Endothelial cell of umbilical vein (primary cell): ENCODE measurements at regions not wholly inside any gene's neighbourhood (a gene's known extent, or its start where the extent isn't known, plus 50 kb on each side); places are given as distances from the start of the nearest gene placed in this dataset.

Experiments used
- BruUV-seq: library from RNA; stranded (reverse); fragments of 400-500 nt; replicated peaks from 2 replicates; lab custom pipeline; 2021; lab: Mats Ljungman, UMichigan
- CTCF ChIA-PET: fragments of 300-600, 350-600 bp; sonication (Branson Sonifier 250); formaldehyde crosslinking; loops from one replicate; lab custom pipeline; 2021; ENCODE audit warnings: antibody characterized with exemption, inconsistent platforms; lab: Charles Lee
- POLR2A ChIA-PET: fragments of 300-600, 350-600 bp; sonication (Branson Sonifier 250); formaldehyde crosslinking; loops from one replicate; lab custom pipeline; 2021; ENCODE audit warnings: antibody characterized with exemption, inconsistent platforms; lab: Charles Lee
- DNase-seq: peaks from one replicate; pipeline ENCODE4 v3.0.0-alpha.2; 2011; ENCODE audit warnings: low read depth, low spot score
- FAIRE-seq: peaks from 2 replicates; lab custom pipeline; 2011; peaks lifted over from hg19 to GRCh38; lab: Jason Lieb, UNC
- H2AFZ ChIP-seq: 2 replicates; pipeline ENCODE4 v1.6.0; 2012; ENCODE audit warnings: low read depth, low read length, control low read depth, inconsistent platforms
- H3K27ac ChIP-seq: 2 replicates; pipeline ENCODE4 v1.5.1; 2011; ENCODE audit warnings: low read depth, mild to moderate bottlenecking, control low read depth, low read length, moderate library complexity; ENCODE audit not compliant: insufficient read depth
- H3K27me3 ChIP-seq, 2 experiments: 2 replicates each; pipeline versions ENCODE4 v1.6.0 to v1.6.1; 2011; ENCODE audit warnings: low read length in 2 of 2, mixed read lengths in 1 of 2; ENCODE audit not compliant: control insufficient read depth in 2 of 2, insufficient read depth in 2 of 2
- H3K36me3 ChIP-seq, 2 experiments: 2 replicates in 1 of 2; 3 replicates in 1 of 2; pipeline ENCODE4 v1.5.1; 2011; ENCODE audit warnings: low read length in 2 of 2, mild to moderate bottlenecking in 1 of 2, moderate library complexity in 1 of 2; ENCODE audit not compliant: control insufficient read depth in 2 of 2, insufficient read depth in 2 of 2; ENCODE audit errors: extremely low read depth in 1 of 2
- H3K4me1 ChIP-seq: 3 replicates; pipeline ENCODE4 v1.5.1; 2011; ENCODE audit warnings: mild to moderate bottlenecking, low read length; ENCODE audit not compliant: control insufficient read depth, insufficient read depth; ENCODE audit errors: extremely low read depth
- H3K4me2 ChIP-seq: 2 replicates; pipeline ENCODE4 v1.6.1; 2011; ENCODE audit warnings: low read length, control low read depth, mixed read lengths; ENCODE audit not compliant: insufficient read depth
- H3K4me3 ChIP-seq, 3 experiments: fragments of 200-600 bp in 1 of 3; sonication (generic), shearing (Covaris generic) in 1 of 3; replicated peaks in 1 of 3; 2 replicates each; pipeline ENCODE4 v1.5.1; 2011 to 2016; ENCODE audit warnings: control low read depth in 3 of 3, low read length in 3 of 3, mild to moderate bottlenecking in 2 of 3, inconsistent platforms in 1 of 3, low read depth in 1 of 3, moderate library complexity in 1 of 3; ENCODE audit not compliant: insufficient read depth in 1 of 3
- H3K79me2 ChIP-seq: 2 replicates; pipeline ENCODE4 v1.6.0; 2012; ENCODE audit warnings: low read length, inconsistent platforms; ENCODE audit not compliant: control insufficient read depth, insufficient read depth
- H3K9ac ChIP-seq: replicated peaks from 2 replicates; pipeline ENCODE3; 2011; ENCODE audit warnings: low read length, control low read depth; ENCODE audit not compliant: insufficient read depth; ENCODE audit errors: extremely low read depth
- H3K9me1 ChIP-seq: replicated peaks from 3 replicates; pipeline ENCODE4 v1.6.0; 2011; ENCODE audit warnings: mild to moderate bottlenecking, low read length; ENCODE audit not compliant: control insufficient read depth, insufficient read depth; ENCODE audit errors: extremely low read depth
- H3K9me3 ChIP-seq: replicated peaks from 2 replicates; pipeline ENCODE4 v1.5.1; 2012; ENCODE audit warnings: low read length, inconsistent platforms; ENCODE audit not compliant: control insufficient read depth, insufficient read depth
- H4K20me1 ChIP-seq: replicated peaks from 2 replicates; pipeline ENCODE3; 2011; ENCODE audit warnings: mild to moderate bottlenecking, low read length; ENCODE audit not compliant: control insufficient read depth, insufficient read depth; ENCODE audit errors: extremely low read depth
- EZH2 ChIP-seq: IDR thresholded peaks from 2 replicates; pipeline ENCODE4 v1.6.1; 2012; ENCODE audit warnings: borderline replicate concordance, low read depth, mild to moderate bottlenecking, moderate library complexity, low read length, inconsistent platforms; ENCODE audit not compliant: severe bottlenecking
- FOS ChIP-seq: IDR thresholded peaks from 2 replicates; pipeline ENCODE4 v1.6.1; 2011; ENCODE audit warnings: mild to moderate bottlenecking, low read length, moderate library complexity, borderline replicate concordance; ENCODE audit not compliant: insufficient read depth
- GATA2 ChIP-seq: IDR thresholded peaks from 2 replicates; pipeline ENCODE4 v1.7.0; 2011; ENCODE audit warnings: low read depth, mild to moderate bottlenecking, moderate library complexity, mixed read lengths, low read length; ENCODE audit not compliant: insufficient read length, insufficient read depth
- JUN ChIP-seq: IDR thresholded peaks from 2 replicates; pipeline ENCODE4 v1.6.1; 2011; ENCODE audit warnings: borderline replicate concordance, low read depth; ENCODE audit not compliant: insufficient read length, insufficient read depth
- MYC ChIP-seq: IDR thresholded peaks from one replicate; pipeline ENCODE4 v1.6.1; 2011; ENCODE audit warnings: mild to moderate bottlenecking, low read depth, low read length
- POLR2A ChIP-seq: IDR thresholded peaks from 2 replicates; pipeline ENCODE4 v1.6.1; 2012; ENCODE audit warnings: low read depth, mild to moderate bottlenecking, control low read depth, low read length
- POLR2AphosphoS5 ChIP-seq: IDR thresholded peaks from 2 replicates; pipeline ENCODE4 v1.6.1; 2012; ENCODE audit warnings: low read depth, mild to moderate bottlenecking, control low read depth, low read length, moderate library complexity; ENCODE audit not compliant: insufficient read depth
- dilution Hi-C: fragments of 300-500 bp; cut with MboI; formaldehyde crosslinking; loops from one replicate; pipeline ENCODE4 v1.15.0; 2019; ENCODE audit warnings: low sequenced_read_pairs; ENCODE audit not compliant: extremely low pct_ligation_motif_present
- intact Hi-C: fragments of 100-400 bp; cut with micrococcal nuclease; formaldehyde crosslinking; loops from one replicate; pipeline ENCODE4 v1.10.0; 2022
- TF ChIP-seq, protein P1 (sequence below): IDR thresholded peaks from 2 replicates; pipeline ENCODE4 v1.6.1; 2011; ENCODE audit not compliant: insufficient read depth, insufficient read length
- TF ChIP-seq, protein P2 (sequence below), 2 donors: IDR thresholded peaks; 1 replicate in 1 of 2; 2 replicates in 1 of 2; pipeline ENCODE4 v1.5.1; 2011; ENCODE audit warnings: low read length in 2 of 2, mild to moderate bottlenecking in 2 of 2, moderate library complexity in 2 of 2, control low read depth in 1 of 2, inconsistent platforms in 1 of 2, low read depth in 1 of 2; ENCODE audit not compliant: insufficient read depth in 1 of 2; ENCODE audit errors: extremely low read depth in 1 of 2

- H3K27ac ChIP-seq: no peak overlapping the region
- dilution Hi-C loops: no loop called here
Measured at GRCh38 chr13:89688918-89689317, 1658.6 kb upstream of the MIR17HG start.

More at GRCh38 chr13:89688918-89689317, 1658.6 kb upstream of the MIR17HG start:
- CTCF ChIA-PET: no interaction called here
- POLR2A ChIA-PET: no interaction called here
- H3K36me3 ChIP-seq: no peaks in the 10 kb centered on the region
- no peak overlapping the region for H3K4me2 ChIP-seq
- no peaks in the 10 kb centered on the region for H3K79me2 ChIP-seq
- no peaks in the 10 kb centered on the region for H4K20me1 ChIP-seq
- no peak overlapping the region for H2AFZ ChIP-seq
- no peaks in the 10 kb centered on the region for H3K4me1 ChIP-seq
- H3K9me1 ChIP-seq: no peaks in the 10 kb centered on the region
- no peak overlapping the region for H3K4me3 ChIP-seq
- no peak for FAIRE-seq
- intact Hi-C loops: no loop called here
- H3K9me3 ChIP-seq: no peaks in the 10 kb centered on the region
- DNase-seq: no peak
- TF ChIP-seq EZH2: no peak
- TF ChIP-seq, protein P1, sequence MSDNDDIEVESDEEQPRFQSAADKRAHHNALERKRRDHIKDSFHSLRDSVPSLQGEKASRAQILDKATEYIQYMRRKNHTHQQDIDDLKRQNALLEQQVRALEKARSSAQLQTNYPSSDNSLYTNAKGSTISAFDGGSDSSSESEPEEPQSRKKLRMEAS: no peak
- TF ChIP-seq POLR2A: no peak
- TF ChIP-seq, protein P2, sequence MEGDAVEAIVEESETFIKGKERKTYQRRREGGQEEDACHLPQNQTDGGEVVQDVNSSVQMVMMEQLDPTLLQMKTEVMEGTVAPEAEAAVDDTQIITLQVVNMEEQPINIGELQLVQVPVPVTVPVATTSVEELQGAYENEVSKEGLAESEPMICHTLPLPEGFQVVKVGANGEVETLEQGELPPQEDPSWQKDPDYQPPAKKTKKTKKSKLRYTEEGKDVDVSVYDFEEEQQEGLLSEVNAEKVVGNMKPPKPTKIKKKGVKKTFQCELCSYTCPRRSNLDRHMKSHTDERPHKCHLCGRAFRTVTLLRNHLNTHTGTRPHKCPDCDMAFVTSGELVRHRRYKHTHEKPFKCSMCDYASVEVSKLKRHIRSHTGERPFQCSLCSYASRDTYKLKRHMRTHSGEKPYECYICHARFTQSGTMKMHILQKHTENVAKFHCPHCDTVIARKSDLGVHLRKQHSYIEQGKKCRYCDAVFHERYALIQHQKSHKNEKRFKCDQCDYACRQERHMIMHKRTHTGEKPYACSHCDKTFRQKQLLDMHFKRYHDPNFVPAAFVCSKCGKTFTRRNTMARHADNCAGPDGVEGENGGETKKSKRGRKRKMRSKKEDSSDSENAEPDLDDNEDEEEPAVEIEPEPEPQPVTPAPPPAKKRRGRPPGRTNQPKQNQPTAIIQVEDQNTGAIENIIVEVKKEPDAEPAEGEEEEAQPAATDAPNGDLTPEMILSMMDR (IDR thresholded peaks at IDR 0.05; ENCODE audit: extremely low read depth in 1 of 2, insufficient read depth in 1 of 2, low read depth in 1 of 2, low read length in 2 of 2): no peak
- TF ChIP-seq GATA2: no peak
- no peak for TF ChIP-seq FOS
- TF ChIP-seq MYC: no peak
- TF ChIP-seq POLR2AphosphoS5: no peak
- TF ChIP-seq JUN: no peak
- no peaks in the 10 kb centered on the region for H3K27me3 ChIP-seq
- no peak overlapping the region for H3K9ac ChIP-seq
- BruUV-seq: no TSS peak
